ENCODE measurements at regions not wholly inside any gene's neighbourhood (a gene's known extent, or its start where the extent isn't known, plus 50 kb on each side); places are given as distances from the start of the nearest gene placed in this dataset.

DNA sequence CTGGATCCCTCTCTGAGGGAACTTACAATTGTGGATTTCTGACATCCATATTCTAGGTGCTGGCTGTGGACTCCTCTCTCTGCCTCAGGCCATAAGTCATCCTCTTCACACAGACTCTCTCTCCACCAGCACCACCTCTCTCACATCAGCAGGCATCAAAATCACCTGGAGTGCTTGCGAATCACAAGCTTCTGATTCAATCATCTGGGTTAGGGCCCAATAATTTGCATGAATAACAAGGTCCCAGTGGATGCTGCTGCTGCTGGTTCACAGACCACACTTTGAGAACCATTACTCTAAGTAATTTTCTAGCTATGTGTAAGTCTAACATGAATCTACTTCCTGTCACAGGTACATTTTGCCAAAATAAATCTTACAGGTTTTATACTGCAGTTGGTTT, 214.9 kb downstream of the DSEL start:
- Histone ChIP-seq H3K4me3 (replicated peaks; ENCODE audit: insufficient read depth, low read length) (no peak overlapping the region), H3K27ac (replicated peaks) (no peak overlapping the region), H3K27me3 (ENCODE audit: insufficient read depth, poor library complexity, severe bottlenecking) (no peaks in the 10 kb centered on the region)
- TF ChIP-seq, protein P1, sequence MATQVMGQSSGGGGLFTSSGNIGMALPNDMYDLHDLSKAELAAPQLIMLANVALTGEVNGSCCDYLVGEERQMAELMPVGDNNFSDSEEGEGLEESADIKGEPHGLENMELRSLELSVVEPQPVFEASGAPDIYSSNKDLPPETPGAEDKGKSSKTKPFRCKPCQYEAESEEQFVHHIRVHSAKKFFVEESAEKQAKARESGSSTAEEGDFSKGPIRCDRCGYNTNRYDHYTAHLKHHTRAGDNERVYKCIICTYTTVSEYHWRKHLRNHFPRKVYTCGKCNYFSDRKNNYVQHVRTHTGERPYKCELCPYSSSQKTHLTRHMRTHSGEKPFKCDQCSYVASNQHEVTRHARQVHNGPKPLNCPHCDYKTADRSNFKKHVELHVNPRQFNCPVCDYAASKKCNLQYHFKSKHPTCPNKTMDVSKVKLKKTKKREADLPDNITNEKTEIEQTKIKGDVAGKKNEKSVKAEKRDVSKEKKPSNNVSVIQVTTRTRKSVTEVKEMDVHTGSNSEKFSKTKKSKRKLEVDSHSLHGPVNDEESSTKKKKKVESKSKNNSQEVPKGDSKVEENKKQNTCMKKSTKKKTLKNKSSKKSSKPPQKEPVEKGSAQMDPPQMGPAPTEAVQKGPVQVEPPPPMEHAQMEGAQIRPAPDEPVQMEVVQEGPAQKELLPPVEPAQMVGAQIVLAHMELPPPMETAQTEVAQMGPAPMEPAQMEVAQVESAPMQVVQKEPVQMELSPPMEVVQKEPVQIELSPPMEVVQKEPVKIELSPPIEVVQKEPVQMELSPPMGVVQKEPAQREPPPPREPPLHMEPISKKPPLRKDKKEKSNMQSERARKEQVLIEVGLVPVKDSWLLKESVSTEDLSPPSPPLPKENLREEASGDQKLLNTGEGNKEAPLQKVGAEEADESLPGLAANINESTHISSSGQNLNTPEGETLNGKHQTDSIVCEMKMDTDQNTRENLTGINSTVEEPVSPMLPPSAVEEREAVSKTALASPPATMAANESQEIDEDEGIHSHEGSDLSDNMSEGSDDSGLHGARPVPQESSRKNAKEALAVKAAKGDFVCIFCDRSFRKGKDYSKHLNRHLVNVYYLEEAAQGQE (IDR thresholded peaks at IDR 0.05; ENCODE audit: insufficient replicate concordance, low read depth), result no peak
- DNase-seq (ENCODE audit: low read depth in 1 of 2, low spot score in 1 of 2), result no peak

DNA sequence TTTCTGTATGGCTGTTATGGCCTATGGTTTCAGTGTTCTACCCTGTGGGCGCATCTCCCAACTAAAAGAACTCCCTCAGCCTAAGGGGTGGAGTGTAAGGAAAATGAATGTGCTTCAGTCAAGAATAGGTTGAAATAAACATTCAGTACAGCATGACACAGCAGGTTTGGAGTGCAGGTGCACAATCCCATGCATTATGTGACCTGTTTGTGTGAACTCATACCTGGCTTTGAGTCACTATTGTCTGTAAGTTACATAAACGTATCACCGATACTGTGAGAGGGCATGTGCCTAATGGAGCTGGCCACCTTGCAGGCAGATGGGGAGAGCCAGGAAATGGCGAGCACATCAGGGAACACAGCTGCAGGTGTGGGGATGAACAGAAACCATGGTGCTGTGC, 216.0 kb downstream of the DSEL start:
- Histone ChIP-seq H3K4me3 (replicated peaks; ENCODE audit: insufficient read depth, low read length) (no peak overlapping the region), H3K27ac (replicated peaks) (no peak overlapping the region), H3K27me3 (ENCODE audit: insufficient read depth, poor library complexity, severe bottlenecking) (no peaks in the 10 kb centered on the region)
- TF ChIP-seq, protein P1 (IDR thresholded peaks at IDR 0.05; ENCODE audit: insufficient replicate concordance, low read depth), result no peak
- TF ChIP-seq GABPA (IDR thresholded peaks at IDR 0.05; ENCODE audit: low read depth), result no peak
- no peak for TF ChIP-seq SPI1 (IDR thresholded peaks at IDR 0.05; ENCODE audit: borderline replicate concordance, low read depth)
- no peak for TF ChIP-seq POLR2AphosphoS5 (IDR thresholded peaks at IDR 0.05; ENCODE audit: low read depth)
- TF ChIP-seq, protein P2, sequence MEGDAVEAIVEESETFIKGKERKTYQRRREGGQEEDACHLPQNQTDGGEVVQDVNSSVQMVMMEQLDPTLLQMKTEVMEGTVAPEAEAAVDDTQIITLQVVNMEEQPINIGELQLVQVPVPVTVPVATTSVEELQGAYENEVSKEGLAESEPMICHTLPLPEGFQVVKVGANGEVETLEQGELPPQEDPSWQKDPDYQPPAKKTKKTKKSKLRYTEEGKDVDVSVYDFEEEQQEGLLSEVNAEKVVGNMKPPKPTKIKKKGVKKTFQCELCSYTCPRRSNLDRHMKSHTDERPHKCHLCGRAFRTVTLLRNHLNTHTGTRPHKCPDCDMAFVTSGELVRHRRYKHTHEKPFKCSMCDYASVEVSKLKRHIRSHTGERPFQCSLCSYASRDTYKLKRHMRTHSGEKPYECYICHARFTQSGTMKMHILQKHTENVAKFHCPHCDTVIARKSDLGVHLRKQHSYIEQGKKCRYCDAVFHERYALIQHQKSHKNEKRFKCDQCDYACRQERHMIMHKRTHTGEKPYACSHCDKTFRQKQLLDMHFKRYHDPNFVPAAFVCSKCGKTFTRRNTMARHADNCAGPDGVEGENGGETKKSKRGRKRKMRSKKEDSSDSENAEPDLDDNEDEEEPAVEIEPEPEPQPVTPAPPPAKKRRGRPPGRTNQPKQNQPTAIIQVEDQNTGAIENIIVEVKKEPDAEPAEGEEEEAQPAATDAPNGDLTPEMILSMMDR (IDR thresholded peaks at IDR 0.05; ENCODE audit: insufficient read depth, low read length), result no peak
- DNase-seq (ENCODE audit: low read depth in 1 of 2, low spot score in 1 of 2), result no peak

DNA sequence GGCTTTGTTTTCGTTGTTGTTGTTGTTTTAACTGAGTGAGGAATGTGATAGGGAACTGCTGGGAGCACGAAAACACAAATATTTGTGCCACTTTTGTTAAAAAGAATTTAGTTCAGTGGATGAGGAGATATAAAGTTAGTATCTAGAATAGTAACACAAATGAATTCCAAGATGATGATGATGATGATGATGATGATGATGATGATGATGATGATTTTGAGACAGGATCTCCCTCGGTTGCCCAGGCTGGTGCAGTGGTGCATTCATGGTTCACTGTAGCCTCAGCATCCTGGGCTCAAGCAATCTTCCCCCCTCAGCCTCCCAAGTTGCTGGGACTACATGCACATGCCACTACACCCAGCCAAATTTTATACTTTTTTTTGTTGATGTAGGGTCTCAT, 223.7 kb downstream of the DSEL start:
- DNase-seq (ENCODE audit: low read depth in 1 of 2, low spot score in 1 of 2), result no peak
- TF ChIP-seq POLR2AphosphoS5 (IDR thresholded peaks at IDR 0.05; ENCODE audit: low read depth), result no peak
- no peak for TF ChIP-seq SPI1 (IDR thresholded peaks at IDR 0.05; ENCODE audit: borderline replicate concordance, low read depth)
- TF ChIP-seq, protein P1 (IDR thresholded peaks at IDR 0.05; ENCODE audit: insufficient replicate concordance, low read depth), result no peak
- TF ChIP-seq GABPA (IDR thresholded peaks at IDR 0.05; ENCODE audit: low read depth), result no peak
- TF ChIP-seq, protein P2 (IDR thresholded peaks at IDR 0.05; ENCODE audit: insufficient read depth, low read length), result no peak

DNA sequence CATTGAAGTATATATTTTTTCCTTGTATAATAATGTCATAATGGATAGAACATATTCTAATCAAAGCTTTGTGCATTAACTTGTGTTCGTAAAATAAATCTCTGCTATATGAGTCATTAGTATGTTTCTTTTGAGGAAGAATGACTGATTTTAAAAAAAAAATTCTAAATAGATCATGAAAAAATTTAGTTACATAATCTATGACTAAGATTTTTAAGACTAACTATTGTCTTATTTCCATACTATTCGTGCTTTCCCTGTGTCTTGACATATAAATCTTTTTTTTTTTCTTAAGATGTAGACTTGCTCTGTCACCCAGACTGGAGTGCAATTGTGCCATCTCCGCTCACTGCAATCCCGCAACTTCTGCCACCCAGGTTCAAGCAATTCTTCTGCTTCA, 226.1 kb downstream of the DSEL start:
- Histone ChIP-seq H3K27ac (replicated peaks) (no peak overlapping the region), H3K4me3 (replicated peaks; ENCODE audit: insufficient read depth, low read length) (no peak overlapping the region), H3K27me3 (ENCODE audit: insufficient read depth, poor library complexity, severe bottlenecking) (no peaks in the 10 kb centered on the region)
- TF ChIP-seq, protein P2 (IDR thresholded peaks at IDR 0.05; ENCODE audit: insufficient read depth, low read length), result no peak
- TF ChIP-seq, protein P1 (IDR thresholded peaks at IDR 0.05; ENCODE audit: insufficient replicate concordance, low read depth), result no peak
- TF ChIP-seq GABPA (IDR thresholded peaks at IDR 0.05; ENCODE audit: low read depth), result no peak
- TF ChIP-seq POLR2AphosphoS5 (IDR thresholded peaks at IDR 0.05; ENCODE audit: low read depth), result no peak
- TF ChIP-seq SPI1 (IDR thresholded peaks at IDR 0.05; ENCODE audit: borderline replicate concordance, low read depth), result no peak
- DNase-seq (ENCODE audit: low read depth in 1 of 2, low spot score in 1 of 2), result no peak

More for the DNA sequence above, 223.7 kb downstream of the DSEL start:
- Histone ChIP-seq H3K4me3 (replicated peaks; ENCODE audit: insufficient read depth, low read length) (no peak overlapping the region), H3K27ac (replicated peaks) (no peak overlapping the region), H3K27me3 (ENCODE audit: insufficient read depth, poor library complexity, severe bottlenecking) (no peaks in the 10 kb centered on the region)
